ENCODE measurements at regions not wholly inside any gene's neighbourhood (a gene's known extent, or its start where the extent isn't known, plus 50 kb on each side); places are given as distances from the start of the nearest gene placed in this dataset.

GRCh38 chr4:160825644-160826338, 1338.0 kb downstream of the FSTL5 start:
- TF ChIP-seq, protein P1, sequence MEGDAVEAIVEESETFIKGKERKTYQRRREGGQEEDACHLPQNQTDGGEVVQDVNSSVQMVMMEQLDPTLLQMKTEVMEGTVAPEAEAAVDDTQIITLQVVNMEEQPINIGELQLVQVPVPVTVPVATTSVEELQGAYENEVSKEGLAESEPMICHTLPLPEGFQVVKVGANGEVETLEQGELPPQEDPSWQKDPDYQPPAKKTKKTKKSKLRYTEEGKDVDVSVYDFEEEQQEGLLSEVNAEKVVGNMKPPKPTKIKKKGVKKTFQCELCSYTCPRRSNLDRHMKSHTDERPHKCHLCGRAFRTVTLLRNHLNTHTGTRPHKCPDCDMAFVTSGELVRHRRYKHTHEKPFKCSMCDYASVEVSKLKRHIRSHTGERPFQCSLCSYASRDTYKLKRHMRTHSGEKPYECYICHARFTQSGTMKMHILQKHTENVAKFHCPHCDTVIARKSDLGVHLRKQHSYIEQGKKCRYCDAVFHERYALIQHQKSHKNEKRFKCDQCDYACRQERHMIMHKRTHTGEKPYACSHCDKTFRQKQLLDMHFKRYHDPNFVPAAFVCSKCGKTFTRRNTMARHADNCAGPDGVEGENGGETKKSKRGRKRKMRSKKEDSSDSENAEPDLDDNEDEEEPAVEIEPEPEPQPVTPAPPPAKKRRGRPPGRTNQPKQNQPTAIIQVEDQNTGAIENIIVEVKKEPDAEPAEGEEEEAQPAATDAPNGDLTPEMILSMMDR (IDR thresholded peaks at IDR 0.05; ENCODE audit: low read depth, low read length), result no peak
- no peak for DNase-seq (ENCODE audit: extremely low read depth, low read depth)

DNA sequence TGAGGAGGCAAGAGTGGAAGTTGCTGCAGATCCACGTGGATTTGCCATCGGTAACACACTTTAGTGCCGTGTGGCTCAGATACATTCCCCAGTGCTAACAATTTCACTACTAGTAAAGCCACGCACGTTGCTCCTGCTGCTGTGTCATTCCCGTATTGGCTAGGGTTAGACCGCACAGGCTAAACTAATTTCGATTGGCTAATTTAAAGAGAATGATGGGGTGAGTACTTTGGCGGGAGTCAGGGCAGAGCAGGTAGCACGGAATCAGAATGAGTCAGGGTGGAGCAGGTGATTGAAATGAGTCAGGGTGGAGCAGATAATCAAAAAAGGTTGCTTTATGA, 1337.5 kb downstream of the FSTL5 start:
- TF ChIP-seq, protein P1 (IDR thresholded peaks at IDR 0.05; ENCODE audit: low read depth, low read length), result no peak

GRCh38 chr4:160831165-160831922, 1332.5 kb downstream of the FSTL5 start:
- DNase-seq (ENCODE audit: extremely low read depth, low read depth), result no peak
- TF ChIP-seq, protein P1 (IDR thresholded peaks at IDR 0.05; ENCODE audit: low read depth, low read length), result no peak

More for the DNA sequence above, 1337.5 kb downstream of the FSTL5 start:
- DNase-seq (ENCODE audit: extremely low read depth, low read depth), result no peak

GRCh38 chr4:160835789-160836188, 1328.0 kb downstream of the FSTL5 start:
- TF ChIP-seq, protein P1 (IDR thresholded peaks at IDR 0.05; ENCODE audit: low read depth, low read length), result no peak

DNA sequence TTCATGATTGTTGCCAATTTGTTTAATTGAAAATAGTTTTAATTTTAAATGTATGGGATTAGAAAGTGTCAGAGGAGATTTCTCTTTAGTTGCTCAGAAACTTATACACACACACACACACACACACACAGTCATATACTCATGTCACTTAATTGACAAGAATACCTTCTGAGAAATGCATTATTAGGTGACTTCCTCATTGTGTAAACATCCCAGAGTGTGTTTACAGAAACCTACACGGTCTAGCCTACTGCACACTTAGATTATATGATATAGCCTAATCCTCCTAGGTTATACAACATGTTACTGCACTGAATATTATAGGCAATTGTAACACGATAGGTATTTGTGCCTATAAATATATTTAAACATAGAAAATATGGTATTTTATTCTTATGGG, 1327.4 kb downstream of the FSTL5 start:
- TF ChIP-seq, protein P1 (IDR thresholded peaks at IDR 0.05; ENCODE audit: low read depth, low read length), result no peak
- no peak for DNase-seq (ENCODE audit: extremely low read depth, low read depth)

More at GRCh38 chr4:160835789-160836188, 1328.0 kb downstream of the FSTL5 start:
- DNase-seq (ENCODE audit: extremely low read depth, low read depth), result no peak

GRCh38 chr4:160846121-160846520, 1317.7 kb downstream of the FSTL5 start:
- no peak for DNase-seq (ENCODE audit: extremely low read depth, low read depth)
- TF ChIP-seq, protein P1 (IDR thresholded peaks at IDR 0.05; ENCODE audit: low read depth, low read length), result no peak

GRCh38 chr4:160847228-160847627, 1316.6 kb downstream of the FSTL5 start:
- DNase-seq (ENCODE audit: extremely low read depth, low read depth), result no peak
- TF ChIP-seq, protein P1 (IDR thresholded peaks at IDR 0.05; ENCODE audit: low read depth, low read length), result no peak

All from AG09319 (cell line).